Peyer's patch (tissue), 4 donors: ENCODE measurements at regions not wholly inside any gene's neighbourhood (a gene's known extent, or its start where the extent isn't known, plus 50 kb on each side); places are given as distances from the start of the nearest gene placed in this dataset.
"Not testable (repeated sequence)": the region's sequence is repeated elsewhere in the genome, so short reads cannot be mapped to it uniquely, and the experiment has no call there.

Experiments
- DNase-seq, 3 donors: peaks; one replicate each; pipeline ENCODE4 v3.0.0-alpha.2; 2017 to 2019
- H3K27ac ChIP-seq, 4 donors: fragments of 200-600 bp; sonication (generic); one replicate each; pipeline ENCODE4 v1.5.1; 2016 to 2019
- H3K27me3 ChIP-seq, 2 donors: fragments of 200-600 bp; sonication (generic); one replicate each; pipeline ENCODE4 v1.5.1; 2019
- H3K36me3 ChIP-seq, 3 donors: fragments of 200-600 bp; sonication (generic); one replicate each; pipeline ENCODE4 v1.5.1; 2016 to 2019
- H3K4me1 ChIP-seq, 4 donors: fragments of 200-600 bp; sonication (generic); one replicate each; pipeline ENCODE4 v1.5.1; 2016 to 2019
- H3K4me3 ChIP-seq, 4 donors: fragments of 200-600 bp; sonication (generic); 1 replicate in 3 of 4; 2 replicates in 1 of 4; pipeline ENCODE4 v1.5.1; 2016 to 2019; ENCODE audit warnings: mild to moderate bottlenecking in 1 of 4
- H3K9me3 ChIP-seq, 4 donors: fragments of 200-600 bp; sonication (generic); one replicate each; pipeline ENCODE4 v1.5.1; 2016 to 2019; ENCODE audit warnings: mild to moderate bottlenecking in 1 of 4
- POLR2A ChIP-seq, 2 donors: fragments of 450-650 bp; IDR thresholded peaks; one replicate each; pipeline ENCODE4 v1.5.1; 2017; ENCODE audit warnings: antibody characterized with exemption in 2 of 2, mild to moderate bottlenecking in 2 of 2, moderate library complexity in 2 of 2
- TF ChIP-seq, protein P1 (sequence below), 6 experiments: fragments of 450-650 bp in 4 of 6; fragments of 200-600 bp in 2 of 6; sonication (generic) in 1 of 6; IDR thresholded peaks; one replicate each; pipeline ENCODE4 v1.5.1; 2017 to 2019; ENCODE audit warnings: antibody characterized with exemption in 6 of 6, mild to moderate bottlenecking in 3 of 6, moderate library complexity in 1 of 6

DNA sequence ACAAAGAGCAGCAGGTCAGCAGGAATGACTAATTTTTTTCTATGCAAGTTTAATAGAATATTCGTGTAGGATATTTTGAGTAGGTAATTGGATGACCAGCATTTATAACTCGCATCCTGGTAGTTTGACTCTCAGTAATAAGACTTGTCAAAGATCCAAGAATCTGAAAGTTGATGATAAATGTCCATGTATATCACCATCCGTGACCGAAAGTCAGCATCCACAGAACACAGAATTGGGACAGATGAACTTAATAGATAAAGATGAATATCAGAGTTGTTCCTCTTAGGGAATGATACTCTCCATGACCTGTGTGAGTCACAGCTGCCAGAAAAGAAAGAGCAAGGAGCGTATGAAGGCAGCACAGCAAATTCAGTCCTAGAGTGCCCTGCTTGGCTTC, 79.4 kb downstream of the CCDC74A start:
- not testable (repeated sequence) for H3K27ac ChIP-seq, H3K4me3 ChIP-seq, DNase-seq, H3K9me3 ChIP-seq, H3K36me3 ChIP-seq, H3K4me1 ChIP-seq, H3K27me3 ChIP-seq

DNA sequence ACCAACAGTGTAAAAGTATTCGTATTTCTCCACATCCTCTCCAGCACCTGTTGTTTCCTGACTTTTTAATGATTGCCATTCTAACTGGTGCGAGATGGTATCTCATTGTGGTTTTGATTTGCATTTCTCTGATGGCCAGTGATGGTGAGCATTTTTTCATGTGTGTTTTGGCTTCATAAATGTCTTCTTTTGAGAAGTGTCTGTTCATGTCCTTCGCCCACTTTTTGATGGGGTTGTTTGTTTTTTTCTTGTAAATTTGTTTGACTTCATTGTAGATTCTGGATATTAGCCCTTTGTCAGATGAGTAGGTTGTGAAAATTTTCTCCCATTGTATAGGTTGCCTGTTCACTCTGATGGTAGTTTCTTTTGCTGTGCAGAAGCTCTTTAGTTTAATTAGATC, 86.9 kb downstream of the CCDC74A start:
- H3K27ac ChIP-seq, H3K27me3 ChIP-seq, DNase-seq, H3K4me3 ChIP-seq, H3K4me1 ChIP-seq, H3K9me3 ChIP-seq, H3K36me3 ChIP-seq: not testable (repeated sequence)

GRCh38 chr2:131618320-131618719, 90.6 kb downstream of the CCDC74A start:
- not testable (repeated sequence) for H3K36me3 ChIP-seq, H3K9me3 ChIP-seq, H3K4me1 ChIP-seq, H3K27ac ChIP-seq, DNase-seq, H3K4me3 ChIP-seq, H3K27me3 ChIP-seq

GRCh38 chr2:131622874-131623273, 95.2 kb downstream of the CCDC74A start:
- H3K4me1 ChIP-seq: not testable (repeated sequence)

DNA sequence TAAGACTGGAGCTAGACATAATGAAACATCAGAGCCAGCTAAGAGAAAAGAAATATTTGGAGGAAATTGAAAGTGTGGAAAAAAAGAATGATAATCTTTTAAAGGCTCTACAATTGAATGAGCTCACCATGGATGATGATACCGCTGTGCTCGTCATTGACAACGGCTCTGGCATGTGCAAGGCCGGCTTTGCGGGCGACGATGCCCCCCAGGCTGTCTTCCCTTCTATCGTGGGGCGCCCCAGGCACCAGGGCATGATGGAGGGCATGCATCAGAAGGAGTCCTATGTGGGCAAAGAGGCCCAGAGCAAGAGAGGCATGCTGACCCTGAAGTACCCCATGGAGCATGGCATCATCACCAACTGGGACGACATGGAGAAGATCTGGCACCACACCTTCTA, 98.3 kb downstream of the CCDC74A start:
- H3K36me3 ChIP-seq, H3K4me3 ChIP-seq, H3K27me3 ChIP-seq, DNase-seq, H3K9me3 ChIP-seq, H3K27ac ChIP-seq, H3K4me1 ChIP-seq: not testable (repeated sequence)

More at GRCh38 chr2:131622874-131623273, 95.2 kb downstream of the CCDC74A start:
- H3K4me3 ChIP-seq, H3K27ac ChIP-seq, DNase-seq, H3K27me3 ChIP-seq, H3K9me3 ChIP-seq, H3K36me3 ChIP-seq: not testable (repeated sequence)

DNA sequence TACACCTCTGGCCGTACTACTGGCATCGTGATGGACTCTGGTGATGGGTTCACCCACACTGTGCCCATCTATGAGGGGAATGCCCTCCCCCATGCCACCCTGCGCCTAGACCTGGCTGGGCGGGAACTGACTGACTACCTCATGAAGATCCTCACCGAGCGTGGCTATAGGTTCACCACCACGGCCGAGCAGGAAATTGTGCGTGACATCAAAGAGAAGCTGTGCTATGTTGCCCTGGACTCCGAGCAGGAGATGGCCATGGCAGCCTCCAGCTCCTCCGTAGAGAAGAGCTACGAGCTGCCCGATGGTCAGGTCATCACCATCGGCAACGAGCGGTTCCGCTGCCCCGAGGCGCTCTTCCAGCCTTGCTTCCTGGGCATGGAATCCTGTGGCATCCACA, 98.9 kb downstream of the CCDC74A start:
- not testable (repeated sequence) for H3K9me3 ChIP-seq, H3K27me3 ChIP-seq, H3K27ac ChIP-seq, H3K4me1 ChIP-seq, H3K36me3 ChIP-seq, DNase-seq, H3K4me3 ChIP-seq

DNA sequence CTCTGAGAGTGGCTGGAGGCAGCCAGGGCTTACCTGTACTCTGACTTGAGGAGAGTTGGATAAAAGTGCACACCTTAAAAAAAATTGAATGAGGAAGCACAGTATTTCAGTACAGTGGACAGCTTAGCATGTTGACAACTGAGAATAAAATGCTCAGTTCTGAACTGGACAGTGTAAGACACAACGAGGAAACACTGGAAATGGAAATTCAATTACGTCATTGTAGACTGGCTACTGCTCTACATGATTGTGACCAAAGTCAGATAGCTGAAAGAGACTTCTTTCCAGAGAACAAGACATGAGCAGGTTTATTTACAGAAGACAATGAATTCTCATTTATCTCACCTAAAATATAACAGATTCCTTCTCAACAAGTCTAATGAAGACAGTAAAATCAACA, 100.1 kb downstream of the CCDC74A start:
- H3K9me3 ChIP-seq, DNase-seq, H3K4me3 ChIP-seq, H3K27ac ChIP-seq, H3K36me3 ChIP-seq, H3K27me3 ChIP-seq, H3K4me1 ChIP-seq: not testable (repeated sequence)

DNA sequence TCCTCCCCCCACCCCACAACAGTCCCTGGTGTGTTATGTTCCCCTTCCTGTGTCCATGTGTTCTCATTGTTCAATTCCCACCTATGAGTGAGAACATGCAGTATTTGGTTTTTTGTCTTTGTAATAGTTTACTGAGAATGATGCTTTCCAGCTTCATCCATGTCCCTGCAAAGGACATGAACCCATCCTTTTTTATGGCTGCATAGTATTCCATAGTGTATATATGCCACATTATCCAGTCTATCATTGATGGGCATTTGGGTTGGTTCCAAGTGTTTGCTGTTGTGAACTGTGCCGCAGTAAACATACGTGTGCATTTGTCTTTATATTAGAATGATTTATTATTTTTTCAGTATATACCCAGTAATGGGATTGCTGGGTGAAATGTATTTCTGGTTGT, 104.0 kb downstream of the CCDC74A start:
- H3K4me3 ChIP-seq, H3K4me1 ChIP-seq, H3K27me3 ChIP-seq, H3K27ac ChIP-seq, H3K36me3 ChIP-seq, H3K9me3 ChIP-seq, DNase-seq: not testable (repeated sequence)

DNA sequence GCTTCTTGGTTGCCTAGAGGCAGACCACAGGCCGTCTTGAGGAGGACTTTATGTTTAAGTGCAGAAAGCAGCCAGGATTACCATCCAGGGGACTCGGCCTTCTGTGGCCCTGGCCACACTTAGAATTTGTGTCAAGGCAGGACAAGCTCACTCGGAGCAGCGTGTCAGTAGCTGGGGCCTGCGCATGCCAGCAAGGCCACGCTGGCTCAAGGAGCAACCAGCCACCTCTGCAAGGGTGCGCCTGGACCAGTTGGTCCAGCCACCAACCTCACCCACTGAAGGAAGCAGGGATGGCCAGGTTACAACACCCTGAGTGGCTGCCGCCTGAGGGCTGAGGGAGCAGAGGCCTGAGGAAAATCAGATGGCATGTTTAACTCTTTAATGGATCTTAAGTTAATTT, 105.7 kb downstream of the CCDC74A start:
- H3K4me3 ChIP-seq, DNase-seq, H3K9me3 ChIP-seq, H3K36me3 ChIP-seq, H3K27ac ChIP-seq, H3K4me1 ChIP-seq, H3K27me3 ChIP-seq: not testable (repeated sequence)

GRCh38 chr2:131633827-131634695, 106.4 kb downstream of the CCDC74A start:
- H3K4me1 ChIP-seq, H3K27ac ChIP-seq, H3K9me3 ChIP-seq, H3K36me3 ChIP-seq, H3K27me3 ChIP-seq, H3K4me3 ChIP-seq, DNase-seq: not testable (repeated sequence)

DNA sequence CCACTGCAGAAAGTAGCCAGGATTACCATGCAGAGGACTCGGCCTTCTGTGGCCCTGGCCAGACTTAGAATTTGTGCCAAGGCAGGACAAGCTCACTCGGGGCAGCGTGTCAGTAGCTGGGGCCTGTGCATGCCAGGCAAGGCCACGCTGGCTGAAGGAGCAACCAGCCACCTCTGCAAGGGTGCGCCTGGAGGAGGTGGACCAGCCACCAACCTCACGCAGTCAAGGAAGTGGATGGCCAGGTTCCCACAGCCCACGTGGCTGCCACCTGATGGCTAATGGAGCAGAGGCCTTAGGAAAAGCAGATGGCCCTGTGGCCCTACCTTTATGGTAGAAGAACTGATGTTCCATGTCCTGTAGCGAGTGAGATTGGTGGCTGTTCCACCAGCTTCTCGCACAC, 107.9 kb downstream of the CCDC74A start:
- Histone ChIP-seq H3K4me3 (no peak overlapping the region), H3K9me3 (no peaks in the 10 kb centered on the region), H3K36me3 (no peaks in the 10 kb centered on the region), H3K27me3 (no peaks in the 10 kb centered on the region), H3K4me1 (no peaks in the 10 kb centered on the region), H3K27ac (no peak overlapping the region)
- DNase-seq: no peak
- TF ChIP-seq POLR2A (IDR thresholded peaks at IDR 0.05): no peak
- TF ChIP-seq, protein P1, sequence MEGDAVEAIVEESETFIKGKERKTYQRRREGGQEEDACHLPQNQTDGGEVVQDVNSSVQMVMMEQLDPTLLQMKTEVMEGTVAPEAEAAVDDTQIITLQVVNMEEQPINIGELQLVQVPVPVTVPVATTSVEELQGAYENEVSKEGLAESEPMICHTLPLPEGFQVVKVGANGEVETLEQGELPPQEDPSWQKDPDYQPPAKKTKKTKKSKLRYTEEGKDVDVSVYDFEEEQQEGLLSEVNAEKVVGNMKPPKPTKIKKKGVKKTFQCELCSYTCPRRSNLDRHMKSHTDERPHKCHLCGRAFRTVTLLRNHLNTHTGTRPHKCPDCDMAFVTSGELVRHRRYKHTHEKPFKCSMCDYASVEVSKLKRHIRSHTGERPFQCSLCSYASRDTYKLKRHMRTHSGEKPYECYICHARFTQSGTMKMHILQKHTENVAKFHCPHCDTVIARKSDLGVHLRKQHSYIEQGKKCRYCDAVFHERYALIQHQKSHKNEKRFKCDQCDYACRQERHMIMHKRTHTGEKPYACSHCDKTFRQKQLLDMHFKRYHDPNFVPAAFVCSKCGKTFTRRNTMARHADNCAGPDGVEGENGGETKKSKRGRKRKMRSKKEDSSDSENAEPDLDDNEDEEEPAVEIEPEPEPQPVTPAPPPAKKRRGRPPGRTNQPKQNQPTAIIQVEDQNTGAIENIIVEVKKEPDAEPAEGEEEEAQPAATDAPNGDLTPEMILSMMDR (IDR thresholded peaks at IDR 0.05): no peak

DNA sequence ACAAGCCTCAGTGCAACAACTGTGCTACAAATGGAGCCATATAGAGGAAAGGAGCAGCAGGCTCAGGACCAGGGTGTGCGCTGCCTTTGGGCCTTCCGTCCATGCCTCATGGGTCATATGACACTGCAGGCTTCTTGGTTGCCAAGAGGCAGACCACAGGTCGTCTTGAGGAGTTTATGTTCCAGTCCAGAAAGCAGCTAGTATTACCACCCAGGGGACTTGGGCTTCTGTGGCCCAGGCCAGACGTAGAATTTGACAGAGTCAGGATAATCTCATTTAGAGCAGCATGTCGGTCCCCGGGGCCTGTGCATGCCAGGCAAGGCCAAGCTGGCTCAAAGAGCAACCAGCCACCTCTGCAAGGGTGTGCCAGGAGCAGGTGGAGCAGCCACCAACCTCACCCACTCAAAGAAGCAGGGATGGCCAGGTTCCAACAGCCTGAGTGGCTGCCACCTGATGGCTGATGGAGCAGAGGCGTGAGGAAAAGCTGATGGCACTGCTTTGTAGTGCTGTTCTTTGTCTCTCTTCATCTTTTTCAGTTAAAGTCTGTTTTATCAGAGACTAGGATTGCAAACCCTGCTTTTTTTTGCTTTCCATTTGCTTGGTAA, 109.1 kb downstream of the CCDC74A start:
- not testable (repeated sequence) for H3K27me3 ChIP-seq, DNase-seq, H3K4me3 ChIP-seq, H3K27ac ChIP-seq, H3K36me3 ChIP-seq, H3K4me1 ChIP-seq, H3K9me3 ChIP-seq

GRCh38 chr2:131639001-131639620, 111.4 kb downstream of the CCDC74A start:
- H3K9me3 ChIP-seq, H3K27me3 ChIP-seq, H3K4me3 ChIP-seq, H3K27ac ChIP-seq, H3K36me3 ChIP-seq, H3K4me1 ChIP-seq, DNase-seq: not testable (repeated sequence)
